HL-60 (cell line): ENCODE measurements at regions not wholly inside any gene's neighbourhood (a gene's known extent, or its start where the extent isn't known, plus 50 kb on each side); places are given as distances from the start of the nearest gene placed in this dataset.

Experiments
- CTCF ChIP-seq: IDR thresholded peaks from one replicate; pipeline ENCODE4 v1.5.1; 2011; ENCODE audit warnings: low read length, control low read depth, inconsistent platforms; ENCODE audit not compliant: insufficient read depth
- POLR2AphosphoS5 ChIP-seq: IDR thresholded peaks from 2 replicates; pipeline ENCODE4 v1.6.1; 2012; ENCODE audit warnings: low read depth
- REST ChIP-seq: IDR thresholded peaks from 2 replicates; pipeline ENCODE4 v1.6.1; 2012; ENCODE audit warnings: low read depth; ENCODE audit not compliant: insufficient replicate concordance
- SPI1 ChIP-seq: IDR thresholded peaks from 2 replicates; pipeline ENCODE4 v1.6.1; 2012; ENCODE audit warnings: low read depth, mild to moderate bottlenecking, borderline replicate concordance

DNA sequence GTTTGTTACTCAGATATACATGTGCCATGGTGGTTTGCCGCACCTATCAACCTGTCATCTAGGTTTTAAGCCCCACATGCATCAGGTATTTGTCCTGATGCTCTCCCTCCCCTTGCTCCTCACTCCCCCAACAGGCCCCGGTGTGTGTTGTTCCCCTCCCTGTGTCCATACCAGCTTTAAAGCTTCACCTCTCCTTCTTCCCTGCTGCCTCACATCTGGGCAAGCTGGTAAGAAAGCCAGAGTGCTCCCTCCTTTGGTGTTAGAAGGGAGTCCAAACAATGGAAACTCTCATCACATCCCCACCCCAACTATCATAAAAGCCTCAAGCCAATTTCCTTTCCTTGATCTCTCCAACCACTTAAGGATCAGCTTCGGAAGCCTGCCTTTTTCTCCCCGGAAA, 1115.6 kb upstream of the GOT2 start:
- TF ChIP-seq CTCF (no peak), SPI1 (no peak), REST (no peak), POLR2AphosphoS5 (no peak)
